ENCODE measurements at regions not wholly inside any gene's neighbourhood (a gene's known extent, or its start where the extent isn't known, plus 50 kb on each side); places are given as distances from the start of the nearest gene placed in this dataset.

GRCh38 chr13:29993196-29993595 lies 142.8 kb upstream of the UBL3 start:
- no peaks in the 10 kb centered on the region for H3K4me1 ChIP-seq
- H3K27ac ChIP-seq = no peak overlapping the region
- H3K4me3 ChIP-seq = no peak overlapping the region
- TF ChIP-seq EP300 (IDR thresholded peaks at IDR 0.05) = no peak
- TF ChIP-seq CTCF (IDR thresholded peaks at IDR 0.05) = no peak
- no peak for TF ChIP-seq POLR2A (IDR thresholded peaks at IDR 0.05)
- no peaks in the 10 kb centered on the region for H3K36me3 ChIP-seq
- no peaks in the 10 kb centered on the region for H3K27me3 ChIP-seq
- no peak for DNase-seq (ENCODE audit: low spot score in 2 of 2)
- 85 to 90% methylated on average over 4 of the region's 4 CpGs for WGBS, 2 donors
- H3K9me3 ChIP-seq = no peaks in the 10 kb centered on the region

GRCh38 chr13:29991343-29991742 lies 140.9 kb upstream of the UBL3 start:
- H3K4me1 ChIP-seq = no peaks in the 10 kb centered on the region
- no peak for DNase-seq (ENCODE audit: low spot score in 2 of 2)
- no peak for TF ChIP-seq EP300 (IDR thresholded peaks at IDR 0.05)
- peaks cover 0 to 15% (median 2%) of the 10 kb centered on the region in 4 donors for H3K9me3 ChIP-seq
- no peaks in the 10 kb centered on the region for H3K27me3 ChIP-seq
- no peaks in the 10 kb centered on the region for H3K36me3 ChIP-seq
- no peak overlapping the region for H3K4me3 ChIP-seq
- 58 to 65% methylated on average over 5 to 6 of the region's 6 CpGs for WGBS, 2 donors
- no peak overlapping the region for H3K27ac ChIP-seq

GRCh38 chr13:29987340-29987739 lies 136.9 kb upstream of the UBL3 start:
- Histone ChIP-seq H3K36me3 (no peaks in the 10 kb centered on the region), H3K27ac (no peak overlapping the region), H3K9me3 (peaks cover 0 to 19% (median 2%) of the 10 kb centered on the region in 4 donors), H3K27me3 (no peaks in the 10 kb centered on the region), H3K4me1 (no peaks in the 10 kb centered on the region), H3K4me3 (no peak overlapping the region)
- TF ChIP-seq POLR2A (IDR thresholded peaks at IDR 0.05) = no peak
- no peak for TF ChIP-seq EP300 (IDR thresholded peaks at IDR 0.05)
- no peak for TF ChIP-seq CTCF (IDR thresholded peaks at IDR 0.05)
- DNase-seq (ENCODE audit: low spot score in 2 of 2) = no peak

GRCh38 chr13:29980339-29980738 lies 129.9 kb upstream of the UBL3 start:
- WGBS, 2 donors = 90 to 93% methylated on average over 2 of the region's 2 CpGs
- H3K4me3 ChIP-seq = no peak overlapping the region
- H3K27ac ChIP-seq = no peak overlapping the region
- H3K4me1 ChIP-seq = no peaks in the 10 kb centered on the region
- DNase-seq (ENCODE audit: low spot score in 2 of 2) = no peak
- peaks cover 0 to 8% (median 0%) of the 10 kb centered on the region in 4 donors for H3K9me3 ChIP-seq
- H3K27me3 ChIP-seq = no peaks in the 10 kb centered on the region
- TF ChIP-seq CTCF (IDR thresholded peaks at IDR 0.05) (no peak), EP300 (IDR thresholded peaks at IDR 0.05) (no peak), POLR2A (IDR thresholded peaks at IDR 0.05) (no peak)
- no peaks in the 10 kb centered on the region for H3K36me3 ChIP-seq

- H3K36me3 ChIP-seq = no peaks in the 10 kb centered on the region
- no peak overlapping the region for H3K4me3 ChIP-seq
- WGBS, 2 donors = 51 to 70% methylated on average over 2 of the region's 2 CpGs
- no peak for TF ChIP-seq CTCF (IDR thresholded peaks at IDR 0.05)
- TF ChIP-seq EP300 (IDR thresholded peaks at IDR 0.05) = no peak
- TF ChIP-seq POLR2A (IDR thresholded peaks at IDR 0.05) = no peak
- peaks cover 0 to 8% (median 0%) of the 10 kb centered on the region in 4 donors for H3K9me3 ChIP-seq
- H3K27ac ChIP-seq = no peak overlapping the region
- H3K4me1 ChIP-seq = no peaks in the 10 kb centered on the region
- H3K27me3 ChIP-seq = no peaks in the 10 kb centered on the region
- no peak for DNase-seq (ENCODE audit: low spot score in 2 of 2)
These were observed 127.8 kb upstream of the UBL3 start for GRCh38 chr13:29978211-29978610.

GRCh38 chr13:29977476-29978120 lies 127.2 kb upstream of the UBL3 start:
- no peaks in the 10 kb centered on the region for H3K4me1 ChIP-seq
- no peaks in the 10 kb centered on the region for H3K27me3 ChIP-seq
- H3K27ac ChIP-seq = no peak overlapping the region
- H3K9me3 ChIP-seq = peaks cover 0 to 8% (median 0%) of the 10 kb centered on the region in 4 donors
- 52 to 67% methylated on average over 6 of the region's 6 CpGs for WGBS, 2 donors
- no peaks in the 10 kb centered on the region for H3K36me3 ChIP-seq
- DNase-seq (ENCODE audit: low spot score in 2 of 2) = no peak
- H3K4me3 ChIP-seq = no peak overlapping the region
- TF ChIP-seq EP300 (IDR thresholded peaks at IDR 0.05) (no peak), POLR2A (IDR thresholded peaks at IDR 0.05) (no peak), CTCF (IDR thresholded peaks at IDR 0.05) (no peak)

Measured in tibial nerve (tissue), 4 donors.